ENCODE measurements at regions not wholly inside any gene's neighbourhood (a gene's known extent, or its start where the extent isn't known, plus 50 kb on each side); places are given as distances from the start of the nearest gene placed in this dataset.
"Not testable (repeated sequence)": the region's sequence is repeated elsewhere in the genome, so short reads cannot be mapped to it uniquely, and the experiment has no call there.

GRCh38 chr7:131649003-131649541 lies 92.6 kb upstream of the PODXL start:
- ATAC-seq = no peak
- Mint-ChIP-seq H3K9me3 (no peaks in the 10 kb centered on the region), H3K4me3 (no peak overlapping the region), H3K27me3 (ENCODE audit: low read depth) (peaks cover 5% of the 10 kb centered on the region), H3K36me3 (ENCODE audit: insufficient read depth) (no peaks in the 10 kb centered on the region), H3K4me1 (ENCODE audit: low read depth) (no peaks in the 10 kb centered on the region)
- DNase-seq = no peak

GRCh38 chr7:131648491-131648890 lies 92.1 kb upstream of the PODXL start:
- Mint-ChIP-seq H3K27me3 (ENCODE audit: low read depth) (peaks cover 4% of the 10 kb centered on the region), H3K36me3 (ENCODE audit: insufficient read depth) (no peaks in the 10 kb centered on the region), H3K4me1 (ENCODE audit: low read depth) (no peaks in the 10 kb centered on the region), H3K4me3 (no peak overlapping the region), H3K9me3 (no peaks in the 10 kb centered on the region)
- ATAC-seq = no peak
- DNase-seq = no peak

GRCh38 chr7:131646203-131646602 lies 89.8 kb upstream of the PODXL start:
- ATAC-seq (no peak), DNase-seq (no peak)
- Mint-ChIP-seq H3K9me3 (no peaks in the 10 kb centered on the region), H3K4me3 (no peak overlapping the region), H3K36me3 (ENCODE audit: insufficient read depth) (no peaks in the 10 kb centered on the region), H3K4me1 (ENCODE audit: low read depth) (no peaks in the 10 kb centered on the region), H3K27me3 (ENCODE audit: low read depth) (peaks cover 7% of the 10 kb centered on the region)

GRCh38 chr7:131642429-131642828 lies 86.0 kb upstream of the PODXL start:
- Mint-ChIP-seq H3K9me3 (no peaks in the 10 kb centered on the region), H3K27me3 (ENCODE audit: low read depth) (peaks cover 11% of the 10 kb centered on the region), H3K36me3 (ENCODE audit: insufficient read depth) (no peaks in the 10 kb centered on the region), H3K4me3 (no peak overlapping the region), H3K4me1 (ENCODE audit: low read depth) (no peaks in the 10 kb centered on the region)
- no peak for DNase-seq
- ATAC-seq = no peak

GRCh38 chr7:131640686-131641085 lies 84.3 kb upstream of the PODXL start:
- DNase-seq = no peak
- H3K36me3 Mint-ChIP-seq (ENCODE audit: insufficient read depth) = no peaks in the 10 kb centered on the region
- no peaks in the 10 kb centered on the region for H3K9me3 Mint-ChIP-seq
- ATAC-seq = no peak
- no peak overlapping the region for H3K4me3 Mint-ChIP-seq
- H3K27me3 Mint-ChIP-seq (ENCODE audit: low read depth) = peaks cover 13% of the 10 kb centered on the region
- no peaks in the 10 kb centered on the region for H3K4me1 Mint-ChIP-seq (ENCODE audit: low read depth)

GRCh38 chr7:131638641-131639430 lies 82.4 kb upstream of the PODXL start:
- no peaks in the 10 kb centered on the region for H3K9me3 Mint-ChIP-seq
- DNase-seq (no peak), ATAC-seq (no peak)
- no peaks in the 10 kb centered on the region for H3K4me1 Mint-ChIP-seq (ENCODE audit: low read depth)
- H3K27me3 Mint-ChIP-seq (ENCODE audit: low read depth) = peaks cover 13% of the 10 kb centered on the region
- no peak overlapping the region for H3K4me3 Mint-ChIP-seq
- no peaks in the 10 kb centered on the region for H3K36me3 Mint-ChIP-seq (ENCODE audit: insufficient read depth)

- Mint-ChIP-seq H3K4me1 (ENCODE audit: low read depth) (no peaks in the 10 kb centered on the region), H3K27me3 (ENCODE audit: low read depth) (peaks cover 13% of the 10 kb centered on the region), H3K9me3 (no peaks in the 10 kb centered on the region), H3K4me3 (no peak overlapping the region), H3K36me3 (ENCODE audit: insufficient read depth) (no peaks in the 10 kb centered on the region)
- DNase-seq = no peak
- no peak for ATAC-seq
These were observed 81.4 kb upstream of the PODXL start for GRCh38 chr7:131637859-131638258.

GRCh38 chr7:131636092-131636491 lies 79.7 kb upstream of the PODXL start:
- no peak overlapping the region for H3K4me3 Mint-ChIP-seq
- H3K4me1 Mint-ChIP-seq (ENCODE audit: low read depth) = no peaks in the 10 kb centered on the region
- H3K9me3 Mint-ChIP-seq = no peaks in the 10 kb centered on the region
- H3K27me3 Mint-ChIP-seq (ENCODE audit: low read depth) = peaks cover 10% of the 10 kb centered on the region
- no peak for DNase-seq
- no peak for ATAC-seq
- H3K36me3 Mint-ChIP-seq (ENCODE audit: insufficient read depth) = no peaks in the 10 kb centered on the region

- not testable (repeated sequence) for H3K9me3 Mint-ChIP-seq; H3K36me3 Mint-ChIP-seq (ENCODE audit: insufficient read depth); H3K4me3 Mint-ChIP-seq; H3K4me1 Mint-ChIP-seq (ENCODE audit: low read depth); DNase-seq; ATAC-seq
- peaks cover 13% of the 10 kb centered on the region for H3K27me3 Mint-ChIP-seq (ENCODE audit: low read depth)
These were observed 77.8 kb upstream of the PODXL start for GRCh38 chr7:131634197-131634596.

GRCh38 chr7:131633342-131633843 lies 77.0 kb upstream of the PODXL start:
- H3K36me3 Mint-ChIP-seq (ENCODE audit: insufficient read depth) = no peaks in the 10 kb centered on the region
- no peaks in the 10 kb centered on the region for H3K4me1 Mint-ChIP-seq (ENCODE audit: low read depth)
- H3K9me3 Mint-ChIP-seq = no peaks in the 10 kb centered on the region
- DNase-seq = no peak
- no peak for ATAC-seq
- peaks cover 17% of the 10 kb centered on the region for H3K27me3 Mint-ChIP-seq (ENCODE audit: low read depth)
- no peak overlapping the region for H3K4me3 Mint-ChIP-seq

GRCh38 chr7:131630427-131630826 lies 74.0 kb upstream of the PODXL start:
- H3K9me3 Mint-ChIP-seq = no peaks in the 10 kb centered on the region
- H3K4me1 Mint-ChIP-seq (ENCODE audit: low read depth) = no peaks in the 10 kb centered on the region
- DNase-seq (no peak), ATAC-seq (no peak)
- H3K36me3 Mint-ChIP-seq (ENCODE audit: insufficient read depth) = no peaks in the 10 kb centered on the region
- H3K4me3 Mint-ChIP-seq = no peak overlapping the region
- H3K27me3 Mint-ChIP-seq (ENCODE audit: low read depth) = peaks cover 20% of the 10 kb centered on the region

GRCh38 chr7:131629217-131629882 lies 72.9 kb upstream of the PODXL start:
- DNase-seq (no peak), ATAC-seq (no peak)
- Mint-ChIP-seq H3K36me3 (ENCODE audit: insufficient read depth) (no peaks in the 10 kb centered on the region), H3K9me3 (no peaks in the 10 kb centered on the region), H3K4me1 (ENCODE audit: low read depth) (no peaks in the 10 kb centered on the region), H3K4me3 (no peak overlapping the region), H3K27me3 (ENCODE audit: low read depth) (peaks cover 20% of the 10 kb centered on the region)

GRCh38 chr7:131628634-131629033 lies 72.2 kb upstream of the PODXL start:
- Mint-ChIP-seq H3K27me3 (ENCODE audit: low read depth) (peaks cover 20% of the 10 kb centered on the region), H3K4me1 (ENCODE audit: low read depth) (no peaks in the 10 kb centered on the region), H3K4me3 (no peak overlapping the region), H3K36me3 (ENCODE audit: insufficient read depth) (no peaks in the 10 kb centered on the region), H3K9me3 (no peaks in the 10 kb centered on the region)
- no peak for ATAC-seq
- no peak for DNase-seq

- H3K36me3 Mint-ChIP-seq (ENCODE audit: insufficient read depth) = no peaks in the 10 kb centered on the region
- H3K4me1 Mint-ChIP-seq (ENCODE audit: low read depth) = no peaks in the 10 kb centered on the region
- H3K27me3 Mint-ChIP-seq (ENCODE audit: low read depth) = peaks cover 22% of the 10 kb centered on the region
- no peak for ATAC-seq
- no peak overlapping the region for H3K4me3 Mint-ChIP-seq
- no peaks in the 10 kb centered on the region for H3K9me3 Mint-ChIP-seq
- no peak for DNase-seq
These were observed 71.3 kb upstream of the PODXL start for GRCh38 chr7:131627735-131628190.

GRCh38 chr7:131626643-131627042 lies 70.2 kb upstream of the PODXL start:
- DNase-seq (no peak), ATAC-seq (no peak)
- Mint-ChIP-seq H3K4me3 (no peak overlapping the region), H3K27me3 (ENCODE audit: low read depth) (peaks cover 23% of the 10 kb centered on the region), H3K4me1 (ENCODE audit: low read depth) (no peaks in the 10 kb centered on the region), H3K36me3 (ENCODE audit: insufficient read depth) (no peaks in the 10 kb centered on the region), H3K9me3 (no peaks in the 10 kb centered on the region)

All from activated T-cell treated with anti-CD3 and anti-CD28 coated beads, Interleukin-2, amount 50 U/mL, for 4 hours (primary cell).